Stimulated activated CD4-positive, alpha-beta T cell treated with anti-CD3 and anti-CD28 coated beads, Interleukin-4, amount 100 ng/mL, for 24 hours (primary cell): ENCODE measurements at regions not wholly inside any gene's neighbourhood (a gene's known extent, or its start where the extent isn't known, plus 50 kb on each side); places are given as distances from the start of the nearest gene placed in this dataset.

Source experiments
- DNase-seq: peaks from one replicate; pipeline ENCODE4 v3.0.0-alpha.2; 2020

DNA sequence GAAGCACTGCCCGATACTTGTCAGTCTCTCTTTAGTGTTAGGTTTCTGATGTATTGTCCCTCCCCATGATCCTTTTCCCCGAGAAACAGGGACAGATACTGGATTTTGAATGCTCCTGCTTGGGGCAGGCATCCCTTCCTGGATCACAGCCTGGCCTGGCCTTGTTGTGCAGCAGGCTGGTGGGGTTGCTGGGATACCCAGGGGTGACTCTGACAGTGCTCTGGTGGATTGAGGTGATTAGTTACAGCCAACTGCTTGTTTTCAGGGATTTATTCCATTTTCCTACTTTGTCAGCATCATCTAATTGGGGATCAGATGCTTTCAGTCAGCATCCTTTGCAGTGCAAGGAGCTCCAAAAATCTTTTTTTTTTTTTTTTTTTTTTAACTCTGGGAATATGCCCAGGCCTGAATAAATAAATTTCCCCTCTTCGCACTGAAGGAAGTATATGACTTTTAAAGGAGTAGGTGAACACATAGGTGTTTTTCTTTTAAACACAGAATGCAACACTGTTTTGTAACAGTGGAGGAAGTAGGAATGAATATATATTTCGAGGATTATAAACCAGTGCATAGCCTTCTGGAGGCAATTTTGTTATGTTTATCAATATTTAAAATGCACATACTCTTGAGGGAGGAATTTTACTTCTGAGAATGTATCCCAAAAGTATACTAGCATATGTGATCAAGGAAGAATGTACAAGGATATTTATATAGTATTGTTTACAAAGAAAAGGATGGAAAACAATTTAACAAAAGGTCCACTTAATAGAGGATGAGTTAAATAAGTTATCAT lies 127.3 kb upstream of the ELL2 start:
- no peak for DNase-seq

DNA sequence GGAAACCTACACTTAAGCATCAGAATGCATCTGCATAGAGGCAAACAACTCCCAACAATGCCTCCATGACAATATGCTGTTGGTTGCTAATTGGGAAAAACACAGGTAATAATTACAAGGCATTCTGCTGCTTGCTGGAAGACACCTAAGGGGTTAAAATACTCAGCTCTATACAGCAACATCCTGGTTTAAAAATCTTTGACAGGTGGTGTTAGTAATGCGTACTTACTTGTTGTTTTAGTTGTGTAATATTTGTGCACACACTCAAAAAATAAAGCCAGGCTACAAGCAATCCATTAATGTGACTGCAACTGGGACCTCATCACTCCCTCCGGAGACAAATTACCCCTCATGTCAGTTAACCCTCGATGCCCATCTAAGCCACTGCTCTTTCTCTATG lies 126.3 kb upstream of the ELL2 start:
- no peak for DNase-seq

DNA sequence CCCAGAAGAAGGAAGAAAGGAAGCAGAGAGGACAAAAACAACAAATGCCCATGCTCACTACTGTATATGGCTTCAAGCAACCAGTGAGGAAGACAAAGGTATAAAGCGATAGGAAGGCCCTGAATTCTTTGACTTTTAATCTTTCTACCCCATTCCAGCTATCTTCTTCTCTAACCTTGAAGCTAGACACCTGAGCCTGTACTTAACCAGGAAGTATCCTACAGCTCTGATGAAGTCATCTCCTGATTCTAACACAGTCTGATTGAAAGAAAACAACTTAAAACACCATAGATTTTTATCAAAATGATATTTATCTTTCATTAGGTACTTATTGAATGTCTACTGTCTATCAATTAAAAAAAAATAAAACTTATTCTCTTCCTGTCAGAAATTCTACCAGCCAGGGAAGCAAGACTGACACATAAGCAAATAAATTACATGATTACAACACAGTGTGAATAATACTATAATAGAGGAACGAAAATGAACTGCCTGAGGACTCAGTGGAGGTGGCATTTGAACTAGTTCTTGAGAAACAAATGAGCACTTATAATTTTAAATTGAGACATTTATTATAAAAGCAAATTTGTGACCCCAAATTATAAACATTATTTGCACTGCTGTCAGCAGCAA lies 123.3 kb upstream of the ELL2 start:
- DNase-seq = no peak

DNA sequence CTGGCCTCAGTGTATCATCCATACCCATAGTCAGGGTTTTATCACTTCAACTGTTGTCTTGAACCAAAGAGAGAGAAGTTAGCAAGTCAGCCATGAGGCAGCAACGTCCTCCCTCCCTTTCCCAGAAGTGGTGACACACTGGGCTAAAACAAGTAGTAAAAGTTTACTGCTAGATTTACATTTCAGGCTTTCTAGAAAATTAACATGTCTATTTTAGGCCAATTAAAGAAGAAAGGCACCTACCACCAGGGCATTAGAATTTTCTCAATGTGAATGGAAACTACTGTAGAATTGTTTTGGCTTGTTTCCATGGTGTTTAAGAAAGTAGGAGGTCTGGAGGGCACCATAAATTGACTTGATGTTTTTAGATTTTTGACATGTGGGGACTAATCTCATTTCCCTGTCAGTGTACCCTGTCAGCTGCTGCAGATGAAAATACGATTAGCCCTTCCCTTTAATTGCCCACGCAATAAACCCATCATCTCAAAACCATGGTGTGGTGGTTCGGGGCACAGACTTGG lies 121.8 kb upstream of the ELL2 start:
- DNase-seq = peak; percentile 20

DNA sequence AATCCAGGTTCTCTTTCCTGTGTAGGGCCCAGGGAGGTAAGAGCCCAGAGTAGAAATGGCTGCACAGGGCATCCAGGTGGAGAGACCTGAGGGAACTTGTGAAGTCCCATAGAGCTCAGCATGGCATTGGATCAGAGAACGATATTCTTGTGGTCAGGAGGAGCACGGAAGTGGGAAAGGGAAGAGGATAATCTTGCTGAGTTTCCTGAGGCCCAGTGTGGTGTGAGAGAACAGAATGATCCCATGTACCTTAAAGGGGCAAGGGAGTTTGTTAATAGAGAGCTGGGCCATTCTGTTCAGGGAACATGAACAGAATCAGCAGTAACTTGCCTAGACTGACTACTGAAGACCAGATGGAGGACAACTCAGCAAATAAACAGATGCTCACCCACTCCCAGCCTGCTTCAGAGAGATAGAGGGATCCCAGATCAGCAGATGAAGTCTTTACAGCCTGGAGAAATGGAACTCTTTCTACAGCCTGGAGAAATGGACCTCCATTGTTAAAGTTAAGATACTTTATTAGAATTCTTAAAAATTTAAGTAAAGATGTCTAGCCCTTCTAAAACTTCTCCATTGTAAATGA lies 119.7 kb upstream of the ELL2 start:
- no peak for DNase-seq

DNA sequence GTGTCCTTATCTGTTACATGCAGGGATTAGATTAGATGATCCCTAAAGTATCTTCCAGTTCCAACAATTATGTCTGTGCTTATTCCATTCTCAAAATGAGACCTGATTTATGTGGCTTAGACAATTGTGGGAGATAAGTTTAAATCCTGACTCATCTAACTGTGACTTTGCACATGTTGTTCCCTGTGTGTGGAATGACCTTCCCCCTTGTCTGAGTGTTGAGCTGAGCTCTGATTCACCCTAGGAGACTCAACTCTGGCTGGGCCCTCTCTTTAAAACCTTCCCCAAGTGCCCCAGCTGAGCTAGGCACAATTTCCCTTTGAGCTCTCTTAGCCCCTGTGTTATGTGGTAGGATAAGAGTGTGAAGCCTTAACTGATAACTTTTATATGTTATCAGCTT lies 118.9 kb upstream of the ELL2 start:
- DNase-seq = peak; percentile 19

DNA sequence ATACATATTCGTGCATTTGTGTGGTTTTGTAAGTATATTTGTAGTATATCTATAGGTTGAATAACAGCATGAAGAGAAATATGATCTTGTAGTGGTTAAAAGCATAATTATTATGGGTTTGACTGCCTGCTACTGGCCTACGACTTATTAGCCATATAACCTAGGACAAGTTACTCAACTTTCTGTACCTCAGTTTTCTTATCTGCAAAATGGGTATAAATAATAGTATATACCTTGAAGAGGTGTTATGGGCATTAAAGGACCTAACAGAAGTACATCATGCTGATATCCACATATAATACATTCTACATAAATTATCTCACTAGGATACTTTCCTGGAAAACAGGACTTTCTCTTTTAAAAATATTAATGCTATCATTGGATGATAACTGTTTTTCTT lies 118.3 kb upstream of the ELL2 start:
- DNase-seq = no peak

DNA sequence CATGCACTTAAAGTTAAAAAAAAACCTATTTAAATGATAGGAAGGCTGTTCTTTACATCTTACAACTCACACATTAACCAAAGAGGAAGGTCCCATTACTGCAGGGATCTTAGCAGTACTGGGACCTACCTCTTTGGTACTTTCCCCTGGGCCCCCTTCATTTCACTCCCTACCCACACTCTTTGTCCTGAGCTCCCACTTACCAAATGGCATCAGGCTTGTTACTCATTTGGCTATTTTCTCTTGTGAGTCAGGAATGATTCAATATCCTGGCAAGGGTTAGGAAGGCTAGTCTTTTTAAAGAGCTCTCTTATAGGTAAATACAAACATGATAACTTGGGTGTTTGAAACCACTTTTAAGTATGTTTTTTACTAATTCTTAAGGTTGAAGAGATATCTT lies 117.4 kb upstream of the ELL2 start:
- DNase-seq = peak; percentile 61

DNA sequence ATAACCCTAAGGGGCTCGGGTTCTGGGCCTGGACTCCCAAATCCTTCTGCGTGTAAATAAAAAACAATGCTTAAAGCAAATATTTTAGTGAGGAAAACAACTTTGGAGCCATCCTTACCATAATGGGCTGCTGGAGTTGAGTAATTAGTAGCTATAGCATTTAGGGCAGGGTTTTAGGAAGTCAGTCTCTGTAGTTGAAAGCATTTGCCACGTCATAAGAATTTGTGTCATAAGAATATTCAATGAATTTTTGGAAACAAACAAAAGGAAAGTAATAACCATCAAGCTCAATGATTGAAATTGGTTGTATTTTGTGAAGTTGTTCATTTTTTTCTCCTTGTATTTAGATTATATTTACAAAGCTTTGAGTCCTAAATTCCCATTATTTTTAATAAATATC lies 114.8 kb upstream of the ELL2 start:
- DNase-seq = no peak

DNA sequence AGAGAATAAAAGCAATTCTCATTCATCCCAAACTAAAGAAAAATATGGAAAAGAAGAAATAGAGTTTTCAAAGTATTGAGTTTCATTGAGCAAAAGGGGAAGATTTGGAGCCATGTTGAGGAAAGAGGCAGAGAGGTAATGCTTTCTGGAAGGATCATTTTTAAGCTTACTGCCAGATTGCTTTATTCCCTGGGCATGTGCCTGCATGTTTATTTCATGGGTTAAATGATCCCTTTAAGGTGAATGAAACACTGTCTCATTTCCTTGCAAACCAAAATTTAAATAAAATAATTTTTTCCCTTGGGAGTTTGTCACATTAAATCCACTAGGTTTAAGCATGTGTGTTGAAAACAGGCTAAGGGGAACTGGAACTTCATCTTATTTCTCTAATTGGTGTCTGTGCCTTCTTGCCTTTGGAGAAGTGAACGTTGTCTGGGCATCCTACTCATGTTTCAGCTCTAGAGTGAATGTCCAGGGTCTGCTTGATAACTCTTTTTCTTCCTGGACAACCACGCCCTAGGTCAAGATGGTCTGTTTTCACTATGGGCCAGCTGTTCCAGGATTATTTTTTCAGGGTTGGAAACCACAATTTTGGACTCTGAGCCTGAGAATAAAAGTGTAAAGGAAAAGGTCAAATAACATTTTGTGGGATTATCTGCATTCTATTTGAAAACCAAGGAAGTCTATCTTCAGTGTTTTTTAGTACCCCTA lies 114.1 kb upstream of the ELL2 start:
- DNase-seq = no peak

DNA sequence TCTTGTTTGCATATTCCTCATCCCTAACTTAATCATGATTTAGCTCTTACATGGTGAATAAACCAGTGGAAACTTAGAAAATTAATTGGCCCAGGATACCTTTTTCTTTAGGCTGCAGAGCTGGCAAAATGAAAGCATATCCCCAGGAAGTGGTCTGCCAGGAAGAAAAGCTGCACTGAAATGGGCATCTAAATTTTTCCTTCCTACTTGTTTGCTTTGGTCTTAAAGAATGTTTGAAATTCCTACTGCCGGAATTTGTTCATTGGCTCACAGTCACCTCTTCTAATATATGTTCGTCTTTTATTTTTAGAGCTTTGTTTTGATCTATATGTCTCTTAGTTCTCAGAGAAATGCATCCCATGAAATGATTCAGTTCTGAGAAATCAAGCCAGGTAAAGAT lies 113.2 kb upstream of the ELL2 start:
- no peak for DNase-seq

DNA sequence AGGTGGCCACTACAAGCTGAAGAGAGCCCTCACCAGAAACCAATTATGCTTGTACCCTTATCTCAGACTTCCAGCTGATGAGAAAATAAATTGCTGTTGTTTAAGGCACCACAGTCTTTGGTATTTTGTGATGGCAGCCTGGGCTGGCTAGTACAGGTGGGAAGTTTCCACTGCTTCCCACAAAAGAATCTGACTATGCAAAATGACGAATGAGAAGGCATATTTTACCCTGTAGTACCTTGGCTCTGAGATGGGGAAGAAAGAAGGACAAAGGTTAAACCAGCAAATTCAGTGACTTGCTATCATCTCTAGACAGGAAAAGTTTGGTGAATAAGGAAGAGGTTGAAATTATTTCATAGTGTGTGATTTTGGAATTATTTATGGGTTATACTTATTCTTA lies 112.8 kb upstream of the ELL2 start:
- DNase-seq = no peak

DNA sequence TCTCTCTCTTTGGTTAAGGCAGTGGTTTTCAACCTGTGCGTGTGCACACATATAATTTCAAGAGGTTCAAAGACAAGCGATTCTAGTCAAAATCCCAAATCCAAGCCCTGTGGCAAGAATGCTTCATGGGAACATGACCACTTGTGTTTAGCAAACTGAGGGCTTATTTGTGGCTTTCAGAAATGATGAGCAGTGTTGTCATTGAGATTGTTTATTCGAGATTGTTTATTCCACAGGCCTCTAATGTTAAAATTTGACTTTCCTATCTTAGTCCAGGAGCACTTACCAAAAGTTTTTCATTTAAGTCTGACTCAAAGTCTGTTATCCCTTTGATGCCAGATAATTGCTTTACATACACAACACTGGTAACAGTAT lies 111.1 kb upstream of the ELL2 start:
- no peak for DNase-seq

DNA sequence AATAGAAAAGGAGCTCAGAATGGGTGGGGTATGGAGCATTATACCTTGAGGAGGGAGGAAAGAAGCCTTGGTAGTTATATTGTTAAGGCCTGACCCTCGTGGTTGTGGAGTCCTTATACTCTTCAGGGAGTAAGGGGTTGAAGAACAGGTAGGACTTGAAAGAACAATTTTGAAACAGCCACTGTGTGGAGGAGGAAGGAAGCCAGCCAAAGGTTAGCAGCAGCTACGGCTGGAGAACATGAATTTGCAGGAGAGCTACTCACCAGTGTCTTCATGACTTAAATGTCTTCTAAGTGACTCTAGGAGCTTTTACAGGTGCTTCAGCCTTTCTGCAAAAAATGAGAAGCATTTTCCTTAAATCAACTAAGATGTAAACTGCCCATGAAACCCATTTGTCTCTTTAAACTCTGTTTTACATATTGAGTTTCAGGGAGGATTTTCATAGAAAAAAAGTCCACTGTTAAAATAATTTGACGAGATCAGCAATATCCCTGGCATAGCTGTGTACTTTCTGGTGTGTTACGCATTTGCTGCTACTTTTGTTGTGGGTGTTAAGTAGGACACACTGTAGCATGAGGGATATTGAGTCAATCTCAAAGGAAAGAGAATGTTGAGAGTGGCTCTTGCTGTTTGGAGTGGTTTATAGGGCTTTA lies 110.6 kb upstream of the ELL2 start:
- DNase-seq = no peak

DNA sequence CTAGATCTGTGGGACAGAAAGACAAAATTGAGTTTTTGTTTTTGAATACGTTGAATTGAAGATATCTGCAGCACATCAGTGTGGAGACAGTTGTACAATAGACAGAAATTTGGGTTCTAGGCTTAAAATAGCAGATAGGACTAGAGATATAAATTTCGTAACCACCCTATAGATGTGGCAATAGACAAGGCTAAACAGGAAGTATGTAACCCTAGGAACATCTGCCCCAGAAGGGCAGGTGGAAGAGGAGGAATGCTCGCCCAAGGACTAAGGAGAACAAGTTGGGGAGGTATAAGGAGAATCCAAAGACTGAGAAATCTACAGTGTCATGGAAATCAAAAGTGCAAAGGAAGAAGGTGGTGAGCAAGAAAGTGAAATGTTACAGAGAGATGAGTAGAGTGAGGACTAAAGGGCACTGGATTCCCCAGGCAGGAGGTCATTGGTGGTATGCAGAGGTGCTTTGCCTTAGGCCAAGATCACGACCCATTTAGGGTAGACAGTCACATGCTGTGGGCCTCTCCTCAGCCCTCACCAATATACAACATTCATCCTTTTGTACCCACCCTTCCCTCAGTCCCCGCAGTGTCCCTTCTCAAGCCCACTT lies 109.1 kb upstream of the ELL2 start:
- DNase-seq = no peak

DNA sequence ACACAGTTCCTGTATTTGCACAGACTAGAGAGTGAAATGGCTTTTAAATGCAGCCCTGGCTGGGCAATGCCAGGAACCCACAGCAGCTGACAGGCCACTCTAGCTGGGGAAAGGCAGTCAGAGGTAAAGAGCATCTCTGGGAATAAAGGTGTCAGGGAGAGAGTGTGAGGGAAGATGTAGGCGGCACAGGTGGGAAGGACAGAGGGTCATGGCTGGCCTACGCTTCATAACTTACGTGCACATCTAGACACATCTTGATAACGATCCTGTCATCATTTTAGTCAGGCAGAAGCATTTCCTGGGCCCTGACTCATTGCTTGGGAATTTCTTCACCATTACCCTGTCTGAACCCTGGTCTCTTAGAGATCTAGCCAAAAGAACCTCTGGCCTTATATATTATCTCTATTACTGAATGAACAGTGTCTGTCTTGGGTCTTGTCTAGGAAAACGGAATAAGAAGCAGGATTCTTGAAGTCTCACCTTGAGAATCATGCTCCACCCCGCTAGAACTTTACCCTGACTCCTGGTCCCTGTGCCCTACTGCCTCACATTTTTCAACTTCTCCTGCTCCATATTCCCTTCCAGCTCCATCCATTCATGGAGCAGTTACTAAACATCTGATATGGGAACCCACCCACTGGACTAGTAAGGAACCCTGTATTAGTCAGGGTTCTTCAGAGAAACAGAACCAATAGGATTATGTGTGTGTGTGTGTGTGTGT lies 106.4 kb upstream of the ELL2 start:
- no peak for DNase-seq

DNA sequence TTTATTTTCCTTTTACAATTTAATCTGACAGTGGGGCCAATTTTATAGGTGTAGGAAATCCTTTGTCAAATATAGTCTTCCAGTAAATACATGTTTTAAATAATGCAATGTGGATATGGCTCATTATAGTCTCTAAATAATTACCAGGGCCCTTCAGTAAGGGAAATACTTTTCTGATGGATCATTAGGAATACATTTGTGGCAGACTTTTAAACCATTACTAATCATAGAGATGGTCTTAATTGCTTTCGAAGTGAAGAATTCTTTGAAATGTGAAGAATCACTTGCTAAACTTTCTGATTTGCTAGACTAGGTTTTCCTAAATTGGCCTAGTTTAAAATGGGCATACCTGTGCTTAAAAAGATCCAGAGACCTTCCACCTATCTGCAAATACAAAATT lies 105.6 kb upstream of the ELL2 start:
- DNase-seq = no peak

DNA sequence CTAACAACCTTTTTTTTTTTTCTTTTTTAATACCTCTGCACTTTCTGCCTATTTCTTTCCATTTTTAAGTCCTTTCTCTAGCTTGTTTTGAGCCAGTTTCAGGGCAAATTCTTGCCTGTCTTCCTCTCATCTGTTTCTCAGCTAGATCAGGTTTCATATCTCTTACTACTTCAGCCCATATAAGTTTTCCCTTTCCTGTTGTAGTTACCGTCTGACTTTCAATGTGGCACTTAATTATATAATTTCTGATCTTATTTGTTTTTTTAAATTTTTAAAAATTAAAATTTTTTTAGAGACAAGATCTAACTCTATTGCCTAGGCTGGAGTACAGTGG lies 104.7 kb upstream of the ELL2 start:
- DNase-seq = no peak

DNA sequence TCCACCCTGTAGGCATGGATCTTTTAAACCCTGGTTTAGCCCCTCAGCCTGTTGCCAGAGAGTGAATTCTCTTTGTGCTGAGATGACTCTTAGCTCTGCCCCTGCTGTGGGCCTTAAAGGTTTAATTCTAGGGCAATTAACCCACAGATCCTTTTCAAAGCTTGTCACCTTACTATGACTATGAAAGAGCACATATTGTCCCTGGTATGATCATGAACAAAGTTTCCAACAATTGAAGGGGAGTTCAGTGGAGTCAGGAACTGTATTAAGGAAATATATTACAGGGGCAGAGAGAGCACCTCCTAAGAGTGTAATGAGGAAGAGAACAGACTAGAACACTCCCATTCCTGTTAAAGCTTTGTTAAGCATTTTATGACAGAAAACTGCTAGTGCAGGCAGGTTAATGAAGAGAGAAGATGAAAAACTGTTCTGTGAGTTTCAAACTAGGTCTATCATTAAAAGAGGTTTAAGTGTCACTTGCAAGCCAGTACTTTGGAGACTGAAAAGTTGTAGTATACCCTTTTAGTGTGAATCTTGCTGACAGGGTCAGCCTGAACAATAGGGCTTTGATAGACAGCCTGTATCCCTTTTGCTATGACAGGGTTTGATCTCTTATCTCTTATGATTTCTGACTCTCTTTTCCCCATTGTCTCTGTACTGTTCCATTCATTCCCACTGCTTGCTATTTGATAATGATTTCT lies 104.2 kb upstream of the ELL2 start:
- DNase-seq = no peak

DNA sequence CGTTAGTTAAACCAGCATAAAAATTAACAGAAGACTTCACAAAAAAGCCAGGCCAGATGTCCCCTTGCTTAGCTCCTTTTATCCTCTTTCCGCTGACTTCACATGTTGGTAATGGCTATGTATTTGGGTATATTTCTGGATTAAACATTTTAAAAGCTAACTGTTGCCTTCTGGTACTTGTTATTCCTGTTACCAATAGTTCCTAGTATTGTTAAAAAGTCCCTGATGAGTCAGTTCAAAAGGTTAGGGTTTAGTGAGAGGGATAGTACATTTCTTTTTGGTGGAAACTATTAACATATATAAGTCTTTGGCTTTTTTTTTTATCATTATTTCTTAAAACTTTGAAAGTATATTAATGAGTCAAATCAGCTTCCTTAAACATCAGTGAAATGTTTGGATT lies 103.2 kb upstream of the ELL2 start:
- DNase-seq = no peak

DNA sequence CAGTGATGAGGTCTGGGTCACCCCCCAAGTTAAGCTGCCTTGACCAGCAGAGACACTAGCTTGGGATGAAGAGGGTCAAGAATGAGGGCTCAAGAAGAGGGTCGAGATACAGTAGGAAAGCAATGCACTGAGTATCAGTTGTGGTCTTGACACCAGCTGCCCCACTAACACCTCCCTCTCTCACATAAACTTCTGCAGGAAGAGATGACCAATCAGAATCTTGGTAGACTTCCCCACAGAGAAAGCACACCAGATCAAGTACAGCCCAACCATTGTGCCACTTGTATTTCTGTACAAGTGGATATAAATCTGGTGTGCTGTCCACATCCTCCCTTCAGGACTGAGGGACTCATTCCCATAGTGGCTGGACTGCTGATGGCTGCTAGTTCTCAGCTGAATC lies 101.2 kb upstream of the ELL2 start:
- no peak for DNase-seq

DNA sequence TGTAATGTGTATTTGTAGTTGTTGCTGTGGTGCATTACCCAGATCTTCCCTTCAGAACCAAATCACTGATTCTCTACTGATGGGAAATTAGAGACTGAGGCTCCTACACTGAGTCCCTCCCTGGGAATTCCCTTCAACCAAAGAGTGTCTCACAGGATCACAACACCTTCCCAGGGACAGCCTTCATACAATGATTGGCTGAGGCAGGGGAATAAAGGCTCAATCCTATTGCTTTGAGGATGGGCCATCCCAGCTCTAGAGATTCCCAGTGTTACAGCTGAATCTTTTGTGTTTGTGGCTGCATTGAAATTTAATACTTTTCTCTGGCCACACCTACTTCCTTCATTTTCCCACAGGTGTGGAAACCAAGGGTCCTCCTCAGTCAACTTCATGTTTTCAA lies 96.4 kb upstream of the ELL2 start:
- no peak for DNase-seq
